HG03159 (cell line): ENCODE measurements at regions not wholly inside any gene's neighbourhood (a gene's known extent, or its start where the extent isn't known, plus 50 kb on each side); places are given as distances from the start of the nearest gene placed in this dataset.

Source experiments
- ATAC-seq: cut with Tn5 transposase; IDR thresholded peaks from one replicate; pipeline ENCODE4 v1.9.1; 2021; ENCODE audit warnings: mild to moderate bottlenecking, moderate library complexity; ENCODE audit not compliant: unreplicated experiment

DNA sequence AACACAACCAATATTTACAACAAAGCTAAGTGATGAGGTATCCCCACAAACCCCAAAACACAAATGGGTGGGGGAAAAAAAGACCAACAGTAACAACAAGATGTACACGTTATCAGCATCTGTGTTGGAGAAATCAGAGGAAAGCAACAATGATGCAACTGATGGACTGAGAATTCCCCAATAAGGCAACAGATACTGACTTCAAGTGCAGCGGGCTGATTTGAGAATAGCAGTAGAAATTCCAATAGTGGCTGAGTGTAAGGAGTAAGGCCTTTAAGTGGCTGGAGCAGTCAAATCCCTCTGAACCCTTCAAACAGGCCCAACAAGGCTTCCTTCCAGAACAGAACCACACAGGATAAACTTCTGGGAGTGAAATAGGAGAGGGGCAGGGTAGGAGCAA lies 97.6 kb downstream of the TM2D1 start:
- no peak for ATAC-seq

DNA sequence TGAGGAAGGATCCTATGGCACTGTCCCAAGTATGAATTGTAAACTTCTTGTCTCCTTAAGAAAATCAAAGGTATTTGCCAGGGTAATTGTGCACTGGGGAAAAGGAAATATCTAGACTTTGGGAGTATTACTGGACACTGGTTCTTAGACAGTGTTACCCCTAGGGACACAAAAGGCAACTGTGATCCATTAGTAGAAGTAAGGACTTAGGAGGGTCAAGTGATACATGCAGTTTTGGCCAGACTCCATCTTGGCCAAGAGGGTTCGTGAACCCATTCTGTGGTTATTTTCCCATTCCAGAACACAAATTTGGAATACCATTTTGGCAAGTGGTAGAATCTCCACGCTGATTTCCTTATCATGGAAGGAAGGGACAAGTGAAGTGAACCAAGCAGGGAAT lies 98.1 kb downstream of the TM2D1 start:
- no peak for ATAC-seq

DNA sequence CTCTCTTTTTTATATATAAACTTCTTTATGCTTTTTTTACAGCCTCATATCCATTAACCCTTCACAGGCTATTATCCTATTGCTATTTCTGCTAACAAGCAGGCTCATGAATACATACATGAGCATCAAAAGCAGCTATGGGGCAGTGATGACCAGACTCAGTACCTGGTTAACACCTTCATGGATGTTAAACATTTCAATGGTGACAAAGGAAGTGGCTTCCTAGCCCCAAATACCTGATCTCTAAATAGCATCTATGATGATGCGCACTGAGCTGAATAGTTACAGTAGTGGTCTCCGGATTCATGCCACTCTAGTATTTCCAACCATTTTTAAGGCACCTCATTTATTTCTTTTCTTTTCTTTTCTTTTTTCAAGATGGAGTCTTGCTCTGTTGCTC lies 101.1 kb downstream of the TM2D1 start:
- no peak for ATAC-seq

DNA sequence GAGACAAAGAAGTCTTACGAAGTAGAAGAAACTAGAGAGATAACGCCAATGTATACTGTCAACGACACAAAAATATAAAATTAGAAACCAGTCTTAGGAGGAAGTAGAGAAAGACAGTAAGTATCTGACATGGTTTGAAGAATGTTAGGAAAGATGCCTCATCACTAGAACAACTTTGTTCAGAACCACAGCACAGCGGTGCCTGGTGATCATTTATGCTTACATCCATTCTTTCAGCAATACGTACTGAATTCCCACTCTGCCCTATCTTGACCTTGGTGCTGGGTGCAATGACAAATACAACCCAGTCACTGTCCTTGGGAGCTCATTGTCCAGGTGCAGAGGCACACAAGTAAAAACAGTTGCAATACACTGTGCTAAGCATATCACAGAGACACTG lies 104.4 kb downstream of the TM2D1 start:
- no peak for ATAC-seq

DNA sequence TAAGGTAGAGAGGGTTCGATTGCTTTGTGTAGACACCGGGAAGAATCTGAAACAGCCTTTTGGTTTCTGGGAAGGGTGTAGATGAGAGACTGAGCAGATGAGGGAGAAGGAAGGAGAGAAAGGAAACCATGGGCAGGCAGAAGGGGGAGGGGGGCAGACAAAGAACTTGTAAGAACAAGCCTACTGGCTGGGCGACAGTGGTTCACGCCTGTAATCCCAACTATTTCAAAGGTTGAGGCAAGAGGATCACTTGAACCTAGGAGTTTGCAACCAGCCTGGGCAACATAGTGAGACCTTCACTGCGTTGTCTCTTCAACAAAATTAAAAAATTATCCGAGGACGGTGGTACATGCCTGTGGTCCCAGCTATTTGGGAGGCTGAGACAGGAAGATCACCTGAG lies 106.2 kb downstream of the TM2D1 start:
- no peak for ATAC-seq

DNA sequence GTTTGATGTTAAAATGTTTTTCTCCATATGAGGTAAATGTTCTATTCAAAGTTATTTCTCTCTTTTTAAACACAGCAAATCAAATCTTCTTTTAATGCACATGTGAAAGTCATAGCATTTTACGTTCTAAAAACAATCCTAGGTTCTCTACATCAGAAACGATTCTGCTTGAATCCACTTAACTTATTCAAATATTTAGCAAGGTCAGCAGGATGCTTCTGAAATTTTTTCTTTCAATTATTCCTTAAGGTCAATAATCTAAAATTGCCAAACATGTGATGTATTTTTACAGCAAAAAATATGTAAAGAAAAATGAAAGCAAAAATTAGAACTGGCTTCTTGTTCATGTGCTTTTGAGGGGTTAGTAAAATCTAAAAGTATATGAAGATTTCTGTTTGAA lies 106.7 kb downstream of the TM2D1 start:
- no peak for ATAC-seq

DNA sequence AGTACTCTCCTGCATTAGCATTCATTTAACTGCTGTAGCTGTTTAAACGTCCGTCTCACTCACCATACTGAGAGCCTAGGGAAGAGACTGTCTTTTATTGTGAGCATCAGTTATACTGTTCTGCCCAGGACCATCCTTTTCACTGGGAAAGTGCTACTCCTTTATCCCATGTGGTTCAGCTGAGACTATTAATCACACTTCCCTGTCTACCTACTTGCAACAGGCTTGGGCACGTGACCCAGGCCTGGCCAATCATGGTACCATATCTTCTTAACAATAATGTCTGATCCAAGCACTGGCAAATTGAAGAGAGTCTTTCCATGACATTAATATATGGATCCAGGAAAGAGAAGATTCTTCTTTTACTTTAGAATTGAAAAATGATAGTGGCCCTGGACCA lies 108.1 kb downstream of the TM2D1 start:
- no peak for ATAC-seq

DNA sequence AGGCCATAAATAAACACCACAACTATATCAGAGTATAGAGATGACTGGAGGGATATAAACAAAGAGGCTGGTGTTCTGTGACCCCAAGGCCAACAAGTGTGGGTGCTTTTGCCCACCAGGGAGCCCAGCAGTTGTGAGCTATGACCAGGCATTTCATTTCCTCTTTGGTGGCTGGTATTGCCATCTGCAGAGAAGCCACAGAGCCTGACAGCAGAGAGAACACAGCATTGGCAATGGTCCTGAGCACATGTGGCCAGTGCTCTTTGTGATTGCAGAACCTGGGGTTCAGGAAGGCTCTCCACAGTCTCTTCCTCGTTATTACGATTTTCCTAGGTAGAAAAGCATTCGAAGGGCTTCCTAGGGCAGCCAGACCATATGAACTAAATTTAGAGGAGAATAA lies 112.3 kb downstream of the TM2D1 start:
- no peak for ATAC-seq

DNA sequence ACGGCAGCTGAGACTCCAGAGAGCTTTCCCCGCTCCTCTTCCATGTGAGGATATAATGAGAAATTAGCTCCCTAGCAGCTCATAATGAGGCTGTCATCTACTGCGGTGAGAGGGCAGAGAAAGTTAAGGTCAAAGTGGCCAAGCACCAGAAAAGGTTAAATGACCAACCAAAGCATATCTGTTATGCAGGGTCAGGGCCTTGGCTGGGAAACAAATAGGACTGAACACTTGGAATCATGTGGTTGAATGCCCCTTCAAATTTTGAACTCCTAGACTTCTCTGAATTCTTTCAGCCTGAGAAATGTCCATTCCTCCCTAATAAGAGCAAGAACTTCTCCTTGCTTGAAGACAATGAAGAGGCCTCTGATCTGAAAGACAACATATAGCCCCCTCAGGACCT lies 115.9 kb downstream of the TM2D1 start:
- ATAC-seq, result no peak

DNA sequence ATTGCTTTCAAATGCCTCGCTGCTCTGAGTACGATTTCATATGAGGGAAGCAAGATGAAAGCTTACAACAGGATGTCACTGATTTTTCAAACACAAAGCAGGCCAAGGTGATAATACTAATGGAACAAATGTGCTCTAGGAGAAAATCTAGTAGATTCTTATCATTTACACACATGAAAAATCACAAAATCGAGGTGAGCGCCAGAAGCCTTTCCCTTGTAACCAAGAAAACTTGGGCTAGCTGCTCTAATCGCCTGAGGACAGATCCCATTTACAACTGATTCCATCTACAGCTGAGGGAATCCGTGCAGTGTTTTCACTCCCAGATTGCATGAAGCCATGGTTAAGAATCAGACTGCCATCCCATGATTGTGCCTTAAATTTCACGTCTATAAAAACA lies 117.5 kb downstream of the TM2D1 start:
- no peak for ATAC-seq

DNA sequence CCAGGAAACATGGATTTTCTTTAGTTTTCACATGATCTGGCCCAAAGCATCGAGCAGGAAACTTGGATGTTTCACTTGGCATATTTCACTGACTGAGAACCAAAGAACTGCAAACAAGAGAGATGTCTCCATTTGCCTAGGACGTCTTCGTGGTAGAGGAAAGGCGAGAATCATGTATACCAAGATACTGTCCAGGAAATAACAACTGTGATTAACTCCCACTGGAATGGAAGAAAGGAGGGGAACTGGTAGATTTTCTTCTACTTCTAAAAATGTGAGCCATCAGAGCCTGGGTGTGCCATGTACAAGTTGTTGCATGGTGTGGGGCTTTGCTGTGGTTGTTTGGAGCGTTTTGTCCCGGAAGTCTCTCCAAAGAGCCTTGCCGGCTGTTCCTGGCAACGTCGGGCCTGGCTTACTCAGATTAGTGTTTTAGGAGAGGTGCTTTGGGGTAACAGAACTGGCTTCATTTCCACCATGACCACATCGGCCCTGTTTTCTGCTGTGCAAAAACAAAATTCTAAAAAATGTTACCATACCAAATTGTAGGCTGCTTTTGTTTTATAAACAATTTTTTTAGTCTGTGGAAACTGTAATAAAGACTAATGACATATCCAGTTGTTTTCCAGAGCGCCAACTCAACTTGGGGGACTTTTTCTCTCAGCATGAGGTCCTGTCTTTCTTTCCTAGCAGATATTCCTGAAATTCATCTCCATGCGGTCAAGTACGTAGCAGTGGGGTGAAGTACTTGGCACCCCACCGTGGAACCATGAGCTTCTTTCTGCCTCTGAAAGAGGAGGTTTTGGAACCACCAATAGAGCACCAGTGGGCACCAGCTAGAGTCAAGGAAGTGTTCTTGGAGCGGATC lies 118.3 kb downstream of the TM2D1 start:
- no peak for ATAC-seq

DNA sequence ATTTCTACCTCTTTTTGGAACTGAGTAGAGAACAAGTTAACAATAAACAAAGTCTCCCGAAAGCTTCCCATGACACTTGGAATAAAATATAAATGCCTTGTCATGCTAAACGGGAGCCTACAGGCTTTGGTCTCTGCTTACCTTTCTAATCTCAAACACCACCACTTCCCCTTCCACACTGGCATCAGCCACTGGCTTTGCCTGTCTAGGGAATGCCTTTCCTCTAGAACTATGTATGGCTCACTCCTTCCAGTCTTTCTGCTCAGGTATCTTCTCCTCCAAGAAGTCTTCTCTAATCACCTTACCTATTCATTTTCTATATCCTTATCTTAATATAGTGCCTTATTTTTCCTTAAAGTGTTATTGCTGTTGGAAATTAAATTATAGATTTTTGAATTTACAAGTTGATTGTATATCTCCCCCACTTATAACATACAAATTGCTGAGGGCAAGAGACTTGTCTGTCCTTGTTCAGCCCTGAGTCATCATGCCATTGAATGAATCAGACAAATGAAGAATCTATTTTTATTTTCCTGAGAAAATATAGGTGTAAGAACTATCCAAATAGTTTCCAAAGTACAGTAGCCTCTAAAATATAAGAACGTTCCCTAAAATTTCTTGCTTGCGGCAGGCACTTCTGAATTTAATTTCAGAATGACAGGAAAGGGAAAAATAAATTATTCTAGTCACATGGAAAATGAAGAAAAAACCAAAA lies 119.2 kb downstream of the TM2D1 start:
- no peak for ATAC-seq

DNA sequence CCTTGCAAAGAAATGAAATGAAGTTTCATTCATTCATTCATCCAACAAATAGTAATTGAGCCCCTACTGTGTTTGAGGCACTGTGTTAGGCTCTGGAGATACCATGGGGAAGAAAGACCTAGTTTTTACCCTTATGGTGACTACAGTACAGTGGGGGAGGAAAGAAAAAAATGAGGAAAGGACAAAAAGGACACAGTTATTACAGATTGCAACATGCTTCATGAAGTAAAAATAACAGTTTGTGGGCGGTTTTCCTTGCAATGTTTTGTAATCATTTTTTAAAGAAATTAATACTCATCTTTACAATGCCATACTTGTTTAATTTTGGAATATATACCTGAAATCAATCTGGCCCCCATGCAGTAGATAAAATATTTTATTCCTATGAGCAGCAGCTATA lies 120.3 kb downstream of the TM2D1 start:
- no peak for ATAC-seq

DNA sequence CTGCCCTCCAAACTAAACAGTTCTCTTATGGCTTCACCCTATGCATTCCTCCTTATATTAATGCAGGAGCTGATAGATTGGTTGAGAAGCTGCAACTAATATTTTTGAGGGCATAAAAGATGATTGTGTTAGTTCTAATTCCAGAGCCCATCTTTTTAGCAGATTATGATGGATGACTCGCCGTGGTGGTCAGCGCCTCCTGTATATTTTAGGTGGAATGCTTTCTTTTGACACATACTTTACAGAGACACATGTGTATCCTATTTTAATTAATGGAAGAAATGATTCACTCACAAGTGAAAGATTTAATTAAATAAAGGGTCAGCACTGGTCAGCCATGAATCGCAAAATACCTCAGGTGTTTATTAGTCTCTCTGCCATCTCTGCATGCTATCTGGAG lies 120.7 kb downstream of the TM2D1 start:
- no peak for ATAC-seq

DNA sequence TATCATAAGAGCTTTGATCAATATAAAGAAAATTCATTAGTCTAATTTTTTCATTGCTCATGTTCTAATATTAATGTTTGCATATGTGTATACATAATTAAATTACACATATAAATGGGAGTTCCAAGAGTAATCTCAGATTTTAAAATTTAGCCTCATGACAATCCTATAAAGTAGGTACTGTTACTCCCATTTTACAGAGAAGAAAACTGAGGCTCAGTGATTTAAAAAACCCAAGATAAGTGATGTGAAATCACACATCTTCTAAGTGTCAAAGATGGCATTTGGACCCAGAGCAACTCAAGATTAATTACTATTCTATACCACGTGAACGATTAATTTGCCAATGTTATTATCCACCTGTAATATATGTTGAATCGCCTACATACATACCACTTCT lies 122.3 kb downstream of the TM2D1 start:
- ATAC-seq, result no peak

DNA sequence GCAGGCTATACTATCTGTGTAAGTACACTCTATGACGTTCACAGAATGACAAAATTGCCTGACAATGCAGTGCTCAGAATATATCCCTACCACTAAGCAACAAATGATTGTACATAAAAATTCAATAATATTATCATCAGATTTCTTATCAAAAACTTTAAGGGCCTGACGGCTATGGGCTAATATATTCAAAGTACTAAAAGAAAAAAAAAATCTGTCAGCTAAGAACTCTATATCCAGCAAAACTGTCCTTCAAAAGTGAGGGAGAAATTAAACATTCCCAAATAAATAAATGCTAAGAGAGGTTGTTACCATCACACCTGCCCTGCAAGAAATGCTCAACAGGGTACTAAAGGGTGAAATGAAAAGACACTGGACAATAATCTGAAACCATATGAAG lies 127.3 kb downstream of the TM2D1 start:
- no peak for ATAC-seq

DNA sequence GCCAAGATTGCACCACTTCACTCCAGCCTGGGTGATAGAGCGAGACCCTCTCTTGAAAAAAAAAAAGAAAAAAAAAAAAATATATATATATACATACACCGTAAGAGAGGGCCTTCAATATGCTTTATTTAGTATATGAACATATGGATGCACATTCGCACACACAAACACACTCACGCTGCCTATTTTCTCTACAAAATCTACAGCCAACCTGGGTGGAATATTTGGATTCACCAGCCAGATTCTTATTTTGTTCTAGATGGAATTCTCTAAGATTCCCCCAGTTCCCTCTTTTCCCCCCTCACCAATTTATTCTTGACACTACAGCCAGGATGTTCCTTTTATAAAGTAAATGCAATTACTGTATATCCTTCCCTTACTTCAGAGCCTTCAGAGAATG lies 131.6 kb downstream of the TM2D1 start:
- no peak for ATAC-seq

DNA sequence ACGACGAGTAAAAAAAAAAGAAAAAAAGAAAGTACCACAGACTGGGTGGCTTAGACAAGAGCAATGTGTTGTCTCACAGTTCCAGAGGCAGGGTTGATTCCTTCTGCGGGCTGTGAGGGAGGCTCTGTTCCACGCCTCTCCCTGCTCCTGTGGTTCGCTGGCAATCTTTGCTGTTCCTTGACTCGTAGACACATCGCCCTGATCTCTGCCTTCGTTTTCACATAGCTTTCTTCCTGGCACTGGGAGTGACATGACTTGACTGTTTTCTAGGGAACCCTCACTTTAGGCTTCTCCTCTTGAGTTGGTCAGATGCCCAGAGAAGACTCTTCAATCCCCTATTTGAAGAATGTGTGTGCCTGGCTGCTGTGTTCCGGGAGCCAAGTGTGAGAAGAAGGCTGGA lies 133.6 kb downstream of the TM2D1 start:
- ATAC-seq, result no peak

DNA sequence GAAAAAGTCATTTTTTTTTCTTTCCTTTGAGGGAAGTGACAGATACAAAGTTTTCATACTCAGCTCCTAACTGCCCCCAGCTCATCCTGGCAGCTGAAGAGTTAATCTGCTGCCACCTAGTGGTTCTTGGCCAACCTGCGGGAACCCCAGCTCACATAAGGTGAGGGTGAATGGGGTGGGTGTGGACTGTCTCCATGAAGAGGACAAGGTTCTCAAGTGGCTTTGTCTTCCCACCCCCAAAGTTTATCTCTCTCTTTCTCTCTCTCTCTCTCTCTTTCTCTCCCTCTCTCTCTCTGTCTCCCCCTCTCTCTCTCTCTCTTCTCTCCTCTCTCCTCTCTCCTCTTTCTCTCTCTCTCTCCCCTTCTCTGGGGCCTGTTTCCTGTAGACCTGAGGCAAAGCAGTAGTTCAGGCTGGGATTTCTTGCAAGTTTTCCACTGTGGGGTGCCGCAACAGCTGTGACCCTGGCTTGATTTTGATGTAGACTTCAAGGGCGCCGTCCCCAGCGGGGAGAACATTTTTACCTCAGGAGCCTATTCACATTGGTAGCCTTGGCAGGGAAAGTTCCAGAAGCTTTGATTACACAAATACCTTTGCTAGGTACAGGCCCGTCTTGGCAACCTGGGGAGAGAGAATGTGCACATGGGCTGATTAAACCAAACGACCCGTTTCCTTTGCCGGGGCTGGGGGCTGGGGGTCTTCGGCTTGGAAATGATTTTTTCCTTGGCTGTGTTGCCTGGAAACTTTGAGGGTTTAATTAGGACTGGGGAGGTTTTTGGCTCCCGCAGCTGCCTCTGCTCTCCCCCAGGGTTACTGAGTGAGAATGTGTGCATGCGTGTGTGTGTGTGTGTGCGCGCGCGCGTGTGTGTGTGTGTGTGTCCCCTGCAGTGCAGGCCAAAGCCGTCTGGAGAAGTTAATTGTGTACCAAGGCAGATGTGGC lies 135.9 kb downstream of the TM2D1 start:
- peak; percentile 96 for ATAC-seq

DNA sequence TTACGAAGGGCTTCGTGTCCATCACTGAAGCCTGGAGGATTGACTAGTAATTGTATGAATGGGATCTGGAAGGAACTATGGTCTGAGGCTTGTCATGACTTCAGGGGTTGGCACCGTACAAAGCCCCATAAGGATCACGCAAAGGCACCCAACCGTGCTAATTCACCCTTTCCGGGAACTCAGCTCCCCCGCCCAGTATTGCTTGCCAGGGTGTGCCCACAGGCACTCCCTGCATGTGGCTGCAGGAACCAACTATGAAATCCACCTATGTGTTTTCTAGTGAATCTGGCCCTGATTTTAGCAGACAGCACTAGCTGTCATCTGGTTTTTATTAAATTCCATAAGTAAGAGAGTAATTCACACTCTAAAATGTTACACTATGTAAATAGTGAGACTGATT lies 139.2 kb downstream of the TM2D1 start:
- ATAC-seq, result no peak

DNA sequence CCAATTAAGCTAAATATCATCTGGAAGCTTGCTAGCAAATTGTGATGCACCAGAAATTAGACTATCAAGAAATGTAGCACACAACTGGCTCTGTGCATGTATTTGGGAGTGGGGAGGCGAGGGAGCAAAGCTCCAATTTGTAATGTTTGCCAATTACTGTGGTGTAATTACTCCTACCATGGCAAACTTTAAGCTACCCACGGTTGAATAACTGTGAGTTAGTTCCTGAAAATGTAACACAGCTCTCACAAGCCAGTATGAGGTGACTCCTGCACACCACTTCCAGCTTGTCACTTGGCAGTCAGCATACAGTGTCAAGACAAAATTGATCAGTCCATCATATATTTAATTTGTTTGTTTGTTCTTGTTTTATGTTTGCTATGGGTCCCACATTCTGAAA lies 141.2 kb downstream of the TM2D1 start:
- ATAC-seq, result no peak
